ENCODE measurements at regions not wholly inside any gene's neighbourhood (a gene's known extent, or its start where the extent isn't known, plus 50 kb on each side); places are given as distances from the start of the nearest gene placed in this dataset.

DNA sequence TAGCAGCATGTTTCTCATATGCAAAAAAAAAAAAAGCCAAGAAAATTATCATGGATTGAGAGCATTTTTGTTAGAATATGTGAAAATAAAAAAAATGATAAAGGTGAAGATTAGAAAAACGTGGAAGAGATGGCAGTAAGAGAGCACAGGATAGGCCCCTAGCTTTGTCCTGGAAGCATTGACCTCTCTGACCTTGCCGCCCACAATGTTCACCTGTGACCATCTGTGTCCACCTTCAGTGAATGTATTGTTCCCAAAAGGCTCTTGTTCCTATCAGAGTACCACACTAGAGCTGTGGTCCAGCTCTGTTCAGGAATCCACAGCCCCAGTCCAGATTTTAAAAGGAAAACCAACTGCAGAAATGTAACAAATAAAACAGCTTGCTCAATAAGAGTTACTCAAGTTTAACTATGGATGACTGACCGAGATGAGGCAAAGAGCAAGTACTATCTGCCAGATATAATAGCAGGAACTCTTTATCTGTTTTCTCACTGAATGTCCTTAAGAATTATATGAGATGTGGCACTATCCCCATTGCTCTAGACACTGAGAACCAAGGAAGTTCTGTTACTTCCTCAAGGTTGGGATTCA is 287.7 kb upstream of the STXBP5 start:
- no TSS peak for BruUV-seq (replicated peaks)
- intact Hi-C loops (cut with micrococcal nuclease), result no loop called here
- Mint-ChIP-seq H3K36me3 (ENCODE audit: insufficient read depth, unreplicated experiment) (no peaks in the 10 kb centered on the region), H3K4me3 (ENCODE audit: unreplicated experiment) (no peak overlapping the region), H3K27me3 (ENCODE audit: insufficient read depth, unreplicated experiment) (no peaks in the 10 kb centered on the region), H3K27ac (ENCODE audit: low read depth, unreplicated experiment) (no peak overlapping the region), H3K9me3 (ENCODE audit: unreplicated experiment) (no peaks in the 10 kb centered on the region), H3K4me1 (ENCODE audit: insufficient read depth, unreplicated experiment) (peaks cover 33% of the 10 kb centered on the region)
- DNase-seq (ENCODE audit: unreplicated experiment), result no peak
- POLR2A ChIA-PET, result interaction anchor here (7.7 kb wide), 1 partner anchor 289 kb away, joined by 95 read pairs; the partner anchor contains the start of gene STXBP5
- TF ChIP-seq, protein P1, sequence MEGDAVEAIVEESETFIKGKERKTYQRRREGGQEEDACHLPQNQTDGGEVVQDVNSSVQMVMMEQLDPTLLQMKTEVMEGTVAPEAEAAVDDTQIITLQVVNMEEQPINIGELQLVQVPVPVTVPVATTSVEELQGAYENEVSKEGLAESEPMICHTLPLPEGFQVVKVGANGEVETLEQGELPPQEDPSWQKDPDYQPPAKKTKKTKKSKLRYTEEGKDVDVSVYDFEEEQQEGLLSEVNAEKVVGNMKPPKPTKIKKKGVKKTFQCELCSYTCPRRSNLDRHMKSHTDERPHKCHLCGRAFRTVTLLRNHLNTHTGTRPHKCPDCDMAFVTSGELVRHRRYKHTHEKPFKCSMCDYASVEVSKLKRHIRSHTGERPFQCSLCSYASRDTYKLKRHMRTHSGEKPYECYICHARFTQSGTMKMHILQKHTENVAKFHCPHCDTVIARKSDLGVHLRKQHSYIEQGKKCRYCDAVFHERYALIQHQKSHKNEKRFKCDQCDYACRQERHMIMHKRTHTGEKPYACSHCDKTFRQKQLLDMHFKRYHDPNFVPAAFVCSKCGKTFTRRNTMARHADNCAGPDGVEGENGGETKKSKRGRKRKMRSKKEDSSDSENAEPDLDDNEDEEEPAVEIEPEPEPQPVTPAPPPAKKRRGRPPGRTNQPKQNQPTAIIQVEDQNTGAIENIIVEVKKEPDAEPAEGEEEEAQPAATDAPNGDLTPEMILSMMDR (IDR thresholded peaks at IDR 0.05; ENCODE audit: unreplicated experiment), result no peak
- CTCF ChIA-PET, result no interaction called here

DNA sequence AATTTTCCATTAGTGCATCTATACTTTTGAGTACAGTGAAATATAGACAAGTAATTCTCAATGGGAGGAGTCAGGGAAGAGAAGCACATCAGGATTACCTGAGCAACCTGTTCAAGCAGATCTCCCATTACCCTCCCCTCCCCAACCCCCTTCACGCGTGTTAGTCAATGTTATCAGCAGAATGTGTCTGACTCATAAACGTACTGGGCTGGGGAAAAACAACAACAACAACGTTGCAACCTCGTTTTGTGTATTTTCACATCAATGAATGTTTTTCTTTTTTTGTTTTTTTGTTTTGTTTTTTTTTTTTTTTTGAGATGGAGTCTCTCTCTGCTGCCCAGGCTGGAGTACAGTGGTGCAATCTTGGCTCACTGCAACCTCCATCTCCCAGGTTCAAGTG is 287.0 kb upstream of the STXBP5 start:
- H3K4me3 Mint-ChIP-seq (ENCODE audit: unreplicated experiment), result no peak overlapping the region
- no peaks in the 10 kb centered on the region for H3K9me3 Mint-ChIP-seq (ENCODE audit: unreplicated experiment)
- ChIA-PET POLR2A (interaction anchor here (7.7 kb wide), 1 partner anchor 288 kb away, joined by 95 read pairs; the partner anchor contains the start of gene STXBP5), CTCF (no interaction called here)
- H3K27me3 Mint-ChIP-seq (ENCODE audit: insufficient read depth, unreplicated experiment), result no peaks in the 10 kb centered on the region
- intact Hi-C loops (cut with micrococcal nuclease), result no loop called here
- no TSS peak for BruUV-seq (replicated peaks)
- no peaks in the 10 kb centered on the region for H3K36me3 Mint-ChIP-seq (ENCODE audit: insufficient read depth, unreplicated experiment)
- DNase-seq (ENCODE audit: unreplicated experiment), result no peak
- TF ChIP-seq, protein P1 (IDR thresholded peaks at IDR 0.05; ENCODE audit: unreplicated experiment), result no peak
- no peak overlapping the region for H3K27ac Mint-ChIP-seq (ENCODE audit: low read depth, unreplicated experiment)
- H3K4me1 Mint-ChIP-seq (ENCODE audit: insufficient read depth, unreplicated experiment), result peaks cover 33% of the 10 kb centered on the region

DNA sequence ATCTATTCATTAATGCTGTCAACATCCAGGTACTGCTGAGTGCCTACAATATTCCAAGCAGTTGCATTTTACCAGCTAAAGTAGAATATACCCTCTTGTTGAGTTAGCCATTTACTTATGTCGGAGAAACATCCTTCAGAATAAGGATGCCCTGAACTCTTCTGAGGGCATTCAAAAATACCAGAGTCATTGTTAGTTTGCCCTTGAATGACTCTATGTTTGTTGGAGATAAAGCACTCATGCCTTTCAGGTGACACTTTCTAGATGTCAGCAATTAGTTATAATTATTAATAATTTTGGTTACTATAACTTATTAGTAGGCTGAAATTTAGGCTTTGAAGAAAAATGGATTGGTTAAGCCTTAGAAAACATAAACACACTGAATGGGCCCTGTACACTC is 286.2 kb upstream of the STXBP5 start:
- H3K4me3 Mint-ChIP-seq (ENCODE audit: unreplicated experiment), result no peak overlapping the region
- H3K27ac Mint-ChIP-seq (ENCODE audit: low read depth, unreplicated experiment), result no peak overlapping the region
- no peaks in the 10 kb centered on the region for H3K27me3 Mint-ChIP-seq (ENCODE audit: insufficient read depth, unreplicated experiment)
- no peaks in the 10 kb centered on the region for H3K9me3 Mint-ChIP-seq (ENCODE audit: unreplicated experiment)
- H3K4me1 Mint-ChIP-seq (ENCODE audit: insufficient read depth, unreplicated experiment), result peaks cover 29% of the 10 kb centered on the region
- intact Hi-C loops (cut with micrococcal nuclease), result no loop called here
- CTCF ChIA-PET, result no interaction called here
- TF ChIP-seq, protein P1 (IDR thresholded peaks at IDR 0.05; ENCODE audit: unreplicated experiment), result no peak
- POLR2A ChIA-PET, result no interaction called here
- no peaks in the 10 kb centered on the region for H3K36me3 Mint-ChIP-seq (ENCODE audit: insufficient read depth, unreplicated experiment)
- BruUV-seq (replicated peaks), result no TSS peak
- DNase-seq (ENCODE audit: unreplicated experiment), result no peak

DNA sequence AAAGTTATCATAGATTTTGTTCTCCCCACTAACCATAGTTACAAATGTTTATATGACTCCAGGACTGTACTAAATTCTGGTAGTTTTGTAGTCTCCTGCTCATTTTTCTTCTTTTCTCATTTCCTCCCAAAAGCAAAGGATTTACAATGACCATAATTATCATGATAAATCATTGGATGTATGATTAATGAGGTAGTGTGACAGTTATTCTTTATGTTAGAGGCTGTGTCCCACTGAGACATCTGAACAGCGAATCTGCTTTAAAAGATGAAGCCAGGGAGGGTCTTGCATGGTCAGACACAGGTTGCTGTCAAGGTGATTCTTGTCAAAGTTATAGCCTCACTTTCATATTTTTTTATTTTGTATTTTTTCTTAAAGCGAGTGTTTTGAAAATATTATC is 285.2 kb upstream of the STXBP5 start:
- peaks cover 19% of the 10 kb centered on the region for H3K4me1 Mint-ChIP-seq (ENCODE audit: insufficient read depth, unreplicated experiment)
- H3K4me3 Mint-ChIP-seq (ENCODE audit: unreplicated experiment), result no peak overlapping the region
- H3K27me3 Mint-ChIP-seq (ENCODE audit: insufficient read depth, unreplicated experiment), result no peaks in the 10 kb centered on the region
- no peak overlapping the region for H3K27ac Mint-ChIP-seq (ENCODE audit: low read depth, unreplicated experiment)
- intact Hi-C loops (cut with micrococcal nuclease), result no loop called here
- ChIA-PET POLR2A (no interaction called here), CTCF (no interaction called here)
- no peaks in the 10 kb centered on the region for H3K36me3 Mint-ChIP-seq (ENCODE audit: insufficient read depth, unreplicated experiment)
- BruUV-seq (replicated peaks), result no TSS peak
- TF ChIP-seq, protein P1 (IDR thresholded peaks at IDR 0.05; ENCODE audit: unreplicated experiment), result no peak
- DNase-seq (ENCODE audit: unreplicated experiment), result no peak
- H3K9me3 Mint-ChIP-seq (ENCODE audit: unreplicated experiment), result no peaks in the 10 kb centered on the region

Data from MCF 10A (cell line).